Left forelimb (tissue), 1 donor: ENCODE measurements at regions not wholly inside any gene's neighbourhood (a gene's known extent, or its start where the extent isn't known, plus 50 kb on each side); places are given as distances from the start of the nearest gene placed in this dataset.

Source experiments
- DNase-seq: peaks from one replicate; pipeline ENCODE4 v3.0.0-alpha.2; 2018; ENCODE audit warnings: low spot score

GRCh38 chr1:48164571-48164970, 57.9 kb upstream of the SLC5A9 start:
- no peak for DNase-seq

- DNase-seq, result no peak
Observed at GRCh38 chr1:48160486-48161132, 61.9 kb upstream of the SLC5A9 start.

GRCh38 chr1:48139275-48139674, 83.2 kb upstream of the SLC5A9 start:
- no peak for DNase-seq

DNA sequence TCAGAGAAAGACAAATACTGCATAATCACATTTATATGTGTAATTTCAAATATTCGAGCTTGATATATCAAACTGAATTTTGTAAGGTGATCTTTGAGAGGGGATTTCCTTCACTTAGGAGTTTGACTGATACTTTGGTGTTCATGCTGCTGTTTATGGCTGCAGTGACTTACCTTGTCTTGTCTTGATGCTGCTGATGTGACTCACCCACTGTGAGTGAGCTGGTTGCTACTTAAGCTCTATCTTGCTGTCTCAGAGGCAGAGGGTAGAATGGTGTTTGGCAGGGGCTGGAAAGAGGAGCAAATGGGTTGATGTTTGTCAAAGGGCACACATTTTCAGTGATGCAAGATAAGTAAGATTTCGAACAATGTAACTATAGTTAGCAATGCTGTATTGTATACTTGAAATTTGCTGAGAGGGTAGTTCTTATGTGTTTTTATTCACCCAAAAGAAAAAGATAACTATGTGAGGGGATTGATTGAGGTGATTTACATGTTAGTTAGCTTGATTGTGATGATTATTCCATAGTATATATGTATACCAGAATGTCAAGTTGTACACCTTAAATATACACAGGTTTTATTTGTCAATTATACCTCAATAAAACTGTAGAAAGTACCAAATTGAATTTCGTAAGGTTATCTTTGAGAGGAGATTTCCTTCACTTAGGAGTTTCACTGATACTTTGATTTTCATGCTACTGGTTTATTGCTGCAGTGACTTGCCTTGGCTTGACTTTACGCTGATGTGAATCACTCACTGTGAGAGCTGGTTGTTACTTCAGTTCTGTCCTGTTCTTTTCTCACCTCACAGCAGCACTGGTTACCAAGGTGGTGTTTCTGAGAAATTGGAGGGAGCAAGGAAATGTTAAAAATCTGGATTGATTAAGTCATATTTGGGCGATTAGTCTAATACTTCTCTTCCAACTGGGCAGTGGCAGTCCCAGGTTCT, 94.5 kb upstream of the SLC5A9 start:
- no peak for DNase-seq

DNA sequence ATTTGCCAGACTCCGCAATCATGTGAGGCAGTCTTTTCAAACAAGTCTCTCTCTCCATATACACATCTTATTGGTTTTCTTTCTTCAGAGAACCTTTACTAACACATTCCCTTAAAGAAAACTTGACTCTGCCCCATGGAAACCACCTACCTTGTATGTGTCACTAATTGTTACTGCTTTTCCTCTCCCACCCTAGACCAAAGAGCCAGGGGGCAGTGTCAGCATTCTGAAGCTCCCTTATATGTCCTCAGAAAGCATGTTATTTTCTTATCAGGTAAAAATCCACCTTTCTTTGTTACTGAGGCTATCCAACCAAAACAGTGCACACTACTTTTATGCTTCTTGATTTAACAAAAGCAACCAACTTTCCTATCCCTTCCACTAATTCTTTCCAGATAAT, 98.9 kb upstream of the SLC5A9 start:
- no peak for DNase-seq

DNA sequence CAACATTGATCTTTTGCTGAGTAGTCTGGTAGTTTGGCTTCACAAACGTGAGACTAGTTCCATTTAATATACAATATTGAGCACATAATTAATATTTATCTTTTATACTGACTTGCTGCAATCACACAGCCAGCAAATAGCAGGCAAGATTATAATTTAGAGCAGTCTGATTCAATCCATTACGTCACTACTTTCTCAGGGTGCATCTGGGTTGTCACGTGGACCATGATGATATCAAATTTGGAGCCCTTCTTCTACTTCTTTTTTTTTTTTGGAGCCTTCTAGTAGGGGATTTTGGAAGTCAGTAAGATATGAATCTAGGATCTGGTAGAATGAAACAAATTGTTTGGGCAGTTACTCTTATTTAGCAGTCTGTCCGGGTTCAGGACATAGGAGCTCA, 100.6 kb upstream of the SLC5A9 start:
- no peak for DNase-seq

GRCh38 chr1:48120621-48121020, 101.9 kb upstream of the SLC5A9 start:
- DNase-seq, result no peak

DNA sequence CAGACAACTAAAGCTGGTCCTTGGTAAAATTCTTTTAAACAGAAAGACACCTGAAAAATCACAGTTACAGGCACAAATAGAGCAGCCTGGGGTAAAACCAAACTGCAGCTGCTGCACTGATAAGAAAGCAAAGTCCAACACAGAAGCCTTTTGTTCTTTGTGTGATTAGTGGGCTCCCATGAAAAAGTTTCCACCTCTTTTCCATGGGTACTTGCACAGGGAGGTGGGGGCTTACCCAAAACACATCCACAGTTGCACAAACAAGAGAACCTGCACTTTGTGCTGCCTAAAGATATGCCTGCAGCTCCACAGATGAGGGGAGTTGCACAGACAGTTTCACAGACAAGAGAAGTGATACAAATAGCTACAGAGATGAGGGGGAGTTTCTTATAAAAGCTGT, 106.7 kb upstream of the SLC5A9 start:
- DNase-seq, result no peak

GRCh38 chr1:48114596-48115382, 107.7 kb upstream of the SLC5A9 start:
- no peak for DNase-seq

DNA sequence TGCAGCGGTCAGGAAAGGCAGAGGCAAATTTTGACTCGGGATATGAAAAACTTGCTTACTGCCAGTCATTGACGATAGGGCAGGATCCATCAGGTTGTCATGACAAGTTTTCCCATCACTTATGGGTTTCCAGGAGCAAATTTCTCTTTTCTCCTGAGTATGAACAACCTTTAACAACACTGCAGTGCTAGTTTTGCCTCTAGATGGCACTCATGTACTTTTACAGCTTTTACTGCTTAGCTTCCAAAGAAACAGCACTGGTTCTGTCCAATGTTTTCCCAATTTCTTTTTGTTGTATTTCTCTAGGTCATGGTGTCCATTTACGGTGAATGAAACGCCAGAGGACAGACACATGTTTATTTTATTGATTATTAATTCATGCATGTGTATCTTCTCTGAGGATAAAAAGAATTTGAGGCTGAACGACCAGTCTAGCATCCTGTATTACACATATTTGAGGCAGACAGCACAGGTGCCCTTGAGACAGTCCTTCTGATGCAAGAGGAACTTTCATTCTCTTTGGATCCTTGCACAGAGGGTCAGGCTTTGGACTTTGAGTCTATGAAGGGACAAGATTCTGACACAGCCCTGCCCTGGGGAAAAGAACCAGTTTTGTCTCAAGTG, 112.3 kb upstream of the TRABD2B start:
- DNase-seq, result no peak

GRCh38 chr1:48107516-48107915, 110.3 kb upstream of the TRABD2B start:
- no peak for DNase-seq

DNA sequence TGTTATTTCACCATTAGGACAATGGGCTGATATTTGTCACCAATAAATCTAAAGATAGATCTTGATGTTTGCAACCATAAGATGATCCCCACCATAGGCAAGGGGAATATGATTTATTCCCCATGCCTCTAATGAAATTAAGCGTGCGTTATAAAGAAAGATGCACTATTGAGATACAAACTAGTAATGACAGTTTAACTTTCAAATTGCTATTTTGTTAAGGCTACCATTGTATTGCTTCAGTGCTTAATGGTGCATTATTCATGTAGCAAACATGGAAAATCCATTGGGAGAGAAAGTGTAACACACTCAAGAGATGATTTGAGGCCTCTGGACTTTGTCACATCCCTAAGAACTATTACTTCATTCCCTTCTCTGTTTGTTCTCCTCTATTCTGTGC, 108.9 kb upstream of the TRABD2B start:
- DNase-seq, result no peak

GRCh38 chr1:48105165-48105564, 108.0 kb upstream of the TRABD2B start:
- no peak for DNase-seq

DNA sequence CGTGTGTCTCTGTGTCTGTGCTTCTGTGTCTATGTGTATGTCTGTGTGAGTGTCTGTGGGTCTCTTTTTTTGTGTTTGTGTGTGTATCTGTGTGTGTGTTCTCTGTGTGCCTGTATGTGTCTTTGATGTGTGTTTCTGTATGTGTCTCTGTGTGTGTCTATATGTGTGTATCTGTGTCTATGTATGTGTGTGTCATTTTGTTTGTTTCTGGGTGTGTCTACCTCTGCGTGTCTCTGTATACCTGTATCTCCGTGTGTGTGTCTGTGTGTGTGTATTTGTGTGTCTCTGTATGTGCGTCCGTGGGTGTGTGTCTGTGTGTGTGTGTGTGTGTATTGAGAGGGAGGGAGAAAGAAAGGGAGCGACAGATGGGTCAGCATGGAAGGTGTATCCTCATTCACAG, 106.3 kb upstream of the TRABD2B start:
- DNase-seq, result no peak

DNA sequence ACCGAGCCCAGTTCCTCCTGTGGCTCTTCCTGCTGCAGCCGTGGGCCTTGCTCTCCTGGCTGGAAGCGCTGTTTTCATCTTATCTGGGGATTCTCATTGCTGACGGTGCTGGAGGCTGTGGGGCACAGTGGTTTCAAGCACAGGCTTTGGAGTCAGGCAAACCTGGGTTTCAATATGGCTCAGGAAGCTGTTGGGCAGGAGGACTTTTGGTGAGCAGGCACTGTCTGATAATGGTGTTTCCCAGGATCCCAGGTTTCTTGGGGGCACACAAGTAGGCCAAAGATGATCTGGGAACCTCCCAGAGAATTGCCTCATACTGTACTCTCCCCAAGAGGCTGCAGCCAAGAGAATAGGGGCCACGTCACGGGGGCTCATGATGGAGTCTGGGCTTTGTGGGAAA, 105.6 kb upstream of the TRABD2B start:
- no peak for DNase-seq

GRCh38 chr1:48099072-48099773, 102.0 kb upstream of the TRABD2B start:
- no peak for DNase-seq

DNA sequence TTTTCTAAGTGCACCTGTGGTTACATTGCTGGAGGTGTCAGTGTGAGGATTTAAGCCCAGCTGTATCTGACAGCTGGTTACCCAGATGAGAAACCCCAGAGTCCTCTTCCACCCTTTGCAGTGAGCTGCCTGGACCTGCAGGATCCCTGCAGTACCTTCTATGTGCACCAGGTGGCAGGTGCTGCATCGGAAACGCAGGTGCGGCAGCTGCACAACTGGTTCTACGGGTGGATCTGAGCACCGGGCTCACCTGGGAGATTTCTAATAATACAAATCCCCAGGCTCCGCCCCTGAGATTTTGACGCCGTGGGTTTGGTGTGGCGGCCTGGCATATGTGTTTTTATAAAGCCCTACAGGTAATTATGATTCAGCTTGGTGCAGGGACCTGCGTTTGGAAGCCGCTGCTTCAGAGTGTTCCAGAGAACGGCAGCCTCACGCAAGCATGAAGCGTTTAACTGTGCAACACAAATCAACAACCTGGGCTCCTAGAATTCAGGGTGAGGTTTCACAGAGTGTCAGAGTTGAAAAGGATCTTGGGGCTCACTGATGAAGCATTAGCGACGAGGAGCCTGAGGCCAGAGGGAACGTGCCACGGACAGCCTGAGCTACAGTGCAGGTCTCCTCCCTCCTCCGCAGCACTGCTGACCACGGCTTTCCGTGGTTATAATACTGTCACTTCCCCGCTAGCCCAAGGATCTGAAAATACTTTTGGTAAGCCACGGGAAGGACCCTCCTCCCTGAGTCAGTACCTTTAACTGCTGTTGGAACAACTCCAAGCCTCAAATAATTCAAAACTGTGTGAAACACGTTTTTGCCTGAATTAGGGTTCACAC, 96.7 kb upstream of the TRABD2B start:
- no peak for DNase-seq

DNA sequence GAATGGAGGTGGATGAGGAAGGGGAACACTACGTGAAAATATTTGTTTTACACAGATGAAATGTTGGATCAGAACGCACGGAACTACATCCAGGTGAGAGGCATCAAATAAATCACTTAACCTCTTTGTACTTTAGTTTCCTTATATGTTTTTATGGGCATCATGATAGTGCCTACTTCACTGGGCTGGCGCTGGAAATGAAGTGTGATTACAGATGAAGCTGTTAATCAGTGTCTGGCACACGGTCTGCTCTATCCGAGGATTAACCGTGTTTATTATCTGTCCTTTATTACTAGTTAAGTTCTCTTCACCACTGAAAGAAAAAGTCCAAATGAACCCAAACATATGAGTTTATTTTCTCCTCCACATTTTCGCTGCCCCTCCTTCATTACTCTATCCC, 96.0 kb upstream of the TRABD2B start:
- DNase-seq, result no peak

DNA sequence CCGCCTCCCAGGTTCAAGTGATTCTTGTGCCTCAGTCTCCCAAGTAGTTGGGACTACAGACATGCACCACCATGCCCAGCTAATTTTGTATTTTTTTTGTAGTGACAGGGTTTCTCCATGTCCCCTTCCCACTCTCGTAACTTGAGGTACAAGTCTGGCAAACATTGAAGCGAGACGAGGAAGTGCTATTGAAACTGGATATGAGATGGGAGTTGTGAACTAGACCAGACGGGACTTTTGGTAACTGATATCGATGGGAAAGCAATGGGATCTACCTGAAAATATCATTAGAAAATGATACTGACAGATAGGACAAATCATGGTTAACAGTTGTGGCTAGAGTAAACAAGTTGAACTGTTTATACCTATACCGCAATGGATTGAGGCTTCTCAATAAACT, 95.2 kb upstream of the TRABD2B start:
- DNase-seq, result no peak

DNA sequence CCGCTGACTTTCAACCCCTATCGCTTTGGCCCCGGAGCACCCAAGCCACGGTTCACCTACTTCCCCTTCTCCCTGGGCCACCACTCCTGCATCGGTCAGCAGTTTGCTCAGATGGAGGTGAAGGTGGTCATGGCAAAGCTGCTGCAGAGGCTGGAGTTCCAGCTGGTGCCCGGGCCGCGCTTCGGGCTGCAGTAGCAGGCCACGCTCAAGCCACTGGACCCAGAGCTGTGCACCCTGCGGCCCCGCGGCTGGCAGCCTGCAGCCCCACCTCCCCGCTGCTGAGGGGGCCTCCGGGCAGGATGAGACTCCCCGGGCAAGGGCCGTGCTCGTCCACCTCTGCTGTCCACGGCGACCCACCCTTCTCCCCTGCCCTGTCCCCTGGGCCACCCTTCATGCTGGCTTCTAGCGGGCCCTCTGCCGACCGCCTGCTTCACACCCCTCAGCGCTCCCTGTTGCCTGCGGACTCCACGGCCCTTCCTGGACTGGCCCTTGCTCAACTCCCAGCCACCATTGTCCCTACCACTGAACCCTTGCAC, 92.2 kb upstream of the TRABD2B start:
- DNase-seq, result no peak
